GM12878 (cell line): ENCODE measurements at regions not wholly inside any gene's neighbourhood (a gene's known extent, or its start where the extent isn't known, plus 50 kb on each side); places are given as distances from the start of the nearest gene placed in this dataset.

Experiments used
- ATAC-seq: fragments of 200-7000 bp; cut with Tn5 transposase; 3 replicates; pipeline ENCODE4 v1.9.1; 2020; ENCODE audit warnings: mild to moderate bottlenecking, moderate library complexity
- BruUV-seq: library from RNA; stranded (reverse); fragments of 400-500 nt; replicated peaks from 2 replicates; lab custom pipeline; 2021; lab: Mats Ljungman, UMichigan
- CTCF ChIA-PET: fragments of 300-600 bp; sonication (Branson Sonifier 250); formaldehyde crosslinking; extraction: SDS; loops from one replicate; lab custom pipeline; 2021; ENCODE audit warnings: inconsistent platforms; lab: Yijun Ruan, JAX
- POLR2A ChIA-PET: fragments of 350-600 bp; formaldehyde crosslinking; extraction: SDS; loops from one replicate; lab custom pipeline; 2021; ENCODE audit warnings: inconsistent platforms; lab: Charles Lee
- RAD21 ChIA-PET: fragments of 300-600 bp; sonication (Branson Sonifier 250); formaldehyde crosslinking; loops from one replicate; lab custom pipeline; 2023; ENCODE audit warnings: antibody characterized with exemption; ENCODE audit not compliant: unreplicated experiment; lab: Charles Lee
- SMC1A ChIA-PET: fragments of 300-600 bp; sonication (Branson Sonifier 250); formaldehyde crosslinking; loops from one replicate; lab custom pipeline; 2023; ENCODE audit not compliant: unreplicated experiment, uncharacterized antibody; lab: Charles Lee
- DNase-seq: peaks from one replicate; pipeline ENCODE4 v3.0.0-alpha.2; 2011; ENCODE audit warnings: low read depth, low spot score
- FAIRE-seq: peaks from 3 replicates; lab custom pipeline; 2011; peaks lifted over from hg19 to GRCh38; lab: Jason Lieb, UNC
- H2AFZ ChIP-seq: 2 replicates; pipeline ENCODE4 v1.6.0; 2011; ENCODE audit warnings: low read depth, low read length, control low read depth; ENCODE audit not compliant: control insufficient read depth
- H3K27ac ChIP-seq: 2 replicates; pipeline ENCODE4 v1.5.1; 2011; ENCODE audit warnings: control low read depth; ENCODE audit not compliant: control insufficient read depth, insufficient read depth
- H3K27me3 ChIP-seq, 2 experiments: replicated peaks in 1 of 2; 2 replicates each; pipeline versions ENCODE4 v1.6.0 to v1.6.1; 2011; ENCODE audit warnings: low read length in 1 of 2; ENCODE audit not compliant: control insufficient read depth in 2 of 2, insufficient read depth in 2 of 2
- H3K36me3 ChIP-seq, 2 experiments: 2 replicates each; pipeline ENCODE4 v1.5.1; 2011; ENCODE audit warnings: low read length in 1 of 2; ENCODE audit not compliant: control insufficient read depth in 2 of 2, insufficient read depth in 2 of 2
- H3K4me1 ChIP-seq: 2 replicates; pipeline ENCODE4 v1.6.1; 2011; ENCODE audit warnings: mild to moderate bottlenecking, low read length, moderate library complexity, mixed read lengths; ENCODE audit not compliant: control insufficient read depth, insufficient read depth
- H3K4me2 ChIP-seq: 2 replicates; pipeline ENCODE4 v1.6.0; 2011; ENCODE audit warnings: control low read depth; ENCODE audit not compliant: control insufficient read depth, insufficient read depth
- H3K4me3 ChIP-seq: fragments of 200-600 bp; sonication (generic); 2 replicates; pipeline ENCODE4 v1.5.1; 2016
- H3K79me2 ChIP-seq: 2 replicates; pipeline ENCODE4 v1.6.0; 2011; ENCODE audit warnings: low read length; ENCODE audit not compliant: control insufficient read depth, insufficient read depth
- H3K9ac ChIP-seq: 2 replicates; pipeline ENCODE4 v1.8.0; 2011; ENCODE audit warnings: low read length, control low read depth, mixed read lengths; ENCODE audit not compliant: control insufficient read depth, insufficient read depth
- H3K9me3 ChIP-seq: replicated peaks from 3 replicates; pipeline ENCODE4 v1.5.1; 2011; ENCODE audit warnings: mild to moderate bottlenecking, low read length; ENCODE audit not compliant: control insufficient read depth, insufficient read depth
- H4K20me1 ChIP-seq: 2 replicates; pipeline ENCODE4 v1.6.0; 2011; ENCODE audit not compliant: control insufficient read depth, insufficient read depth
- BCL3 ChIP-seq: IDR thresholded peaks from 2 replicates; pipeline ENCODE4 v1.6.1; 2011; ENCODE audit warnings: borderline replicate concordance, low read depth, mild to moderate bottlenecking, moderate library complexity, low read length; ENCODE audit not compliant: insufficient read depth, poor library complexity, severe bottlenecking
- MLLT1 ChIP-seq: fragments of 450-650 bp; IDR thresholded peaks from 2 replicates; pipeline ENCODE4 v1.6.1; 2016; ENCODE audit warnings: mild to moderate bottlenecking
- TCF12 ChIP-seq: IDR thresholded peaks from 2 replicates; pipeline ENCODE4 v1.6.1; 2011; ENCODE audit warnings: low read depth, mild to moderate bottlenecking, low read length
- WGBS: methylation state at CpG from one replicate; pipeline ENCODE4 v1.1.6; 2016; ENCODE audit warnings: low lambda C conversion rate; ENCODE audit not compliant: insufficient replicate concordance, insufficient coverage; ENCODE audit errors: missing lambda C conversion rate; 5-methylcytosine and 5-hydroxymethylcytosine counted together
- in situ Hi-C: fragments of 300-500 bp; cut with MboI; formaldehyde crosslinking; loops from 9 replicates; pipeline ENCODE4 v1.14.3; 2018; ENCODE audit warnings: mixed read lengths
- intact Hi-C: fragments of 100-400 bp; cut with micrococcal nuclease; formaldehyde crosslinking; loops from one replicate; pipeline ENCODE4 v1.14.2; 2022; ENCODE audit not compliant: unreplicated experiment

- TF ChIP-seq MLLT1 (no peak), BCL3 (no peak)
These were observed 238.7 kb upstream of the CIBAR2 start (continued) for GRCh38 chr16:85350973-85351372.

- ATAC-seq (no peak), FAIRE-seq (no peak), DNase-seq (no peak)
- ChIA-PET RAD21 (no interaction called here), CTCF (no interaction called here), POLR2A (no interaction called here), SMC1A (no interaction called here)
- WGBS, result 63% methylated on average over 10 of the region's 10 CpGs
- Histone ChIP-seq H3K4me2 (no peak overlapping the region), H3K36me3 (no peaks in the 10 kb centered on the region), H3K79me2 (no peaks in the 10 kb centered on the region), H3K27ac (no peak overlapping the region), H3K4me1 (no peaks in the 10 kb centered on the region), H3K4me3 (no peak overlapping the region), H3K27me3 (no peaks in the 10 kb centered on the region; a peak in 2 of 4 replicates), H3K9ac (no peak overlapping the region), H2AFZ (no peak overlapping the region), H3K9me3 (no peaks in the 10 kb centered on the region; the same call in 2 of the 3 replicates), H4K20me1 (no peaks in the 10 kb centered on the region)
- TF ChIP-seq TCF12, result no peak
- in situ Hi-C loops, result no loop called here
- intact Hi-C loops, result no loop called here
- no TSS peak for BruUV-seq
These were observed 240.7 kb upstream of the CIBAR2 start for GRCh38 chr16:85353013-85353412.
